GM23248 (cell line): ENCODE measurements at regions not wholly inside any gene's neighbourhood (a gene's known extent, or its start where the extent isn't known, plus 50 kb on each side); places are given as distances from the start of the nearest gene placed in this dataset.

Experiments used
- DNase-seq: peaks from one replicate; pipeline ENCODE4 v3.0.0-alpha.2; 2015
- H2AFZ ChIP-seq: fragments of 200-600 bp; sonication (generic); 2 replicates; pipeline ENCODE4 v1.6.1; 2016; ENCODE audit warnings: antibody characterized with exemption
- H3F3A ChIP-seq: fragments of 200-600 bp; sonication (generic); 2 replicates; pipeline ENCODE4 v1.6.1; 2016; ENCODE audit warnings: mild to moderate bottlenecking, antibody characterized with exemption, mixed run types; ENCODE audit not compliant: insufficient read depth
- H3K27ac ChIP-seq: fragments of 200-600 bp; sonication (generic); 2 replicates; pipeline ENCODE4 v1.5.1; 2016; ENCODE audit warnings: mild to moderate bottlenecking
- H3K27me3 ChIP-seq: fragments of 200-600 bp; sonication (generic); replicated peaks from 2 replicates; pipeline ENCODE4 v1.6.1; 2016; ENCODE audit warnings: mild to moderate bottlenecking; ENCODE audit not compliant: insufficient read depth
- H3K36me3 ChIP-seq: fragments of 200-600 bp; sonication (generic); 2 replicates; pipeline ENCODE4 v1.6.1; 2016; ENCODE audit warnings: low read depth, mild to moderate bottlenecking
- H3K4me1 ChIP-seq: fragments of 200-600 bp; sonication (generic); 2 replicates; pipeline ENCODE4 v1.6.1; 2016; ENCODE audit warnings: mild to moderate bottlenecking; ENCODE audit not compliant: insufficient read depth
- H3K4me2 ChIP-seq: fragments of 200-600 bp; sonication (generic); one replicate; pipeline ENCODE4 v1.6.1; 2016; ENCODE audit warnings: mild to moderate bottlenecking; ENCODE audit not compliant: unreplicated experiment
- H3K4me3 ChIP-seq: fragments of 200-600 bp; sonication (generic); 2 replicates; pipeline ENCODE4 v1.5.1; 2016; ENCODE audit warnings: mild to moderate bottlenecking
- H3K79me2 ChIP-seq: fragments of 200-600 bp; sonication (generic); 2 replicates; pipeline ENCODE4 v1.6.1; 2016; ENCODE audit warnings: mild to moderate bottlenecking; ENCODE audit not compliant: insufficient read depth
- H3K9ac ChIP-seq: fragments of 200-600 bp; sonication (generic); 2 replicates; pipeline ENCODE4 v1.6.1; 2016; ENCODE audit warnings: mild to moderate bottlenecking
- H3K9me2 ChIP-seq: fragments of 200-600 bp; sonication (generic); 2 replicates; pipeline ENCODE4 v1.6.1; 2016; ENCODE audit warnings: mixed run types, mild to moderate bottlenecking, moderate library complexity; ENCODE audit not compliant: insufficient read depth
- H3K9me3 ChIP-seq: fragments of 200-600 bp; sonication (generic); one replicate; pipeline ENCODE4 v1.6.1; 2017; ENCODE audit warnings: low read depth
- H4K20me1 ChIP-seq: fragments of 200-600 bp; sonication (generic); 2 replicates; pipeline ENCODE4 v1.6.0; 2016; ENCODE audit not compliant: insufficient read depth
- EZH2 ChIP-seq: fragments of 200-600 bp; sonication (generic); IDR thresholded peaks from 2 replicates; pipeline ENCODE4 v1.6.1; 2018; ENCODE audit warnings: antibody characterized with exemption, mild to moderate bottlenecking; ENCODE audit not compliant: insufficient read depth, poor library complexity, severe bottlenecking
- EZH2phosphoT487 ChIP-seq: fragments of 200-600 bp; sonication (generic); IDR thresholded peaks from 2 replicates; pipeline ENCODE4 v1.6.1; 2018; ENCODE audit warnings: antibody characterized with exemption, moderate library complexity, mild to moderate bottlenecking, low read depth; ENCODE audit not compliant: insufficient read depth
- WGBS, 2 experiments: methylation state at CpG; one replicate each; pipeline ENCODE4 v1.1.6; 2015 to 2017; ENCODE audit warnings: low lambda C conversion rate in 2 of 2, low coverage in 1 of 2; ENCODE audit errors: missing lambda C conversion rate in 2 of 2; 5-methylcytosine and 5-hydroxymethylcytosine counted together
- in situ Hi-C: fragments of 300-500 bp; cut with MboI; formaldehyde crosslinking; loops from 2 replicates; pipeline ENCODE4 v1.15.0; 2020

DNA sequence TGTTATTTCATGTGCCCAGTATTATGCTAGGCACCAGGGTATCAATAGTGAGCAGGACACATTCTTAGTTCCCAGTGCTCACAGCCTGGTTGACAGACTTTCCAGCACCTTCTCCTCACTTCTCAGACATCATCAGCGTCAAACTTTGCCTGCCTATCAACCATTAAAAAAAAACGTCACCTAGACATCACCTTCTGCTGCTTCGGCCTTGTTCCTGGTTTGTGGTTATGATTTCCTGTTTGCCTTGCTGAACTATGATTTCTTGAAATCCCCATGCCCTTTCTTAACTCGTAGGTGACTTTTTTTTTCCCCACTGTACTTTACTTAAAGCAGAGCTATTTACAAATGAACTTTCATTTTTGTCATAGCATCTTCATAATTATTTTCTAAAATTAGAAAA lies 60.4 kb upstream of the NABP1 start:
- Histone ChIP-seq H3K4me2 (no peak overlapping the region), H3K27me3 (no peaks in the 10 kb centered on the region), H3K4me1 (peaks cover 30% of the 10 kb centered on the region), H3K36me3 (no peaks in the 10 kb centered on the region), H3K79me2 (no peaks in the 10 kb centered on the region), H4K20me1 (no peaks in the 10 kb centered on the region), H3K9me3 (no peaks in the 10 kb centered on the region), H3F3A (peaks cover 26% of the 10 kb centered on the region), H2AFZ (no peak overlapping the region), H3K9me2 (no peaks in the 10 kb centered on the region), H3K4me3 (no peak overlapping the region), H3K9ac (no peak overlapping the region), H3K27ac (no peak overlapping the region)
- TF ChIP-seq EZH2 (no peak), EZH2phosphoT487 (no peak)
- no peak for DNase-seq
- WGBS, 2 experiments, result 95% methylated on average over 4 of the region's 4 CpGs
- in situ Hi-C loops, result no loop called here

DNA sequence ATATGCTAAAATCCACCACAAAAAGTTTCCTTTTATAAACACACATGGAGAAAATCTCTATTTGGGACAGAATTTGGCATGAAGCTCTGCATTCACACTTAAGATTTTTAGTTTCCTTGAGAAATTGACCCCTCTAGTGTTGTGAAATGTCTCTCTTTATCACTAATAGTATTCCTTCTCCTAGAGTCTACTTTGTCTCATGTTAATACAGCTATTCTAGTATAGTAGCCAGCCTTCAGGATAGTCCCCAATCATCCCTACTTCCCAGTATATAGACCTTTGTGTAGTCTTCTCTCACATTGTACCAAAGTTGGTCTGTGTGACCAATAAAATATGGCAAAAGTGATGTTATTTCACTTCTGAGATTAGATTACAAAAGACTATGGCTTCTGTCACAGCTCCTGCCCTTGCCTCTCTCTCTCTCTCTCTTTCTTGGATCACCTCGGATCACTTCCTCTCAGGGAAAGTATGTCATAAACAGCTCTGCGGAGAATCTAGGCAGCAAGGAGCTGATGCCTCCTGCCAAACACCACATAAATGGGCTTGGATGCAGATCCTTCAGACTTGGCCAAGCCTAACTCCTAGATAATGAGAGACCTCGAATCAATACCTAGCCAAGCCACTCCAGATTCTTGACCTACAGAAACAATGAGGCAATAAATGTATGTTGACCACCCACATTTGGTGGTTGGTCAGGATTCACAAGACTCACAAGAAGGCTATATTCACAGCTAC lies 59.7 kb upstream of the NABP1 start:
- H4K20me1 ChIP-seq, result no peaks in the 10 kb centered on the region
- no peak overlapping the region for H3K4me2 ChIP-seq
- H3K9me3 ChIP-seq, result no peaks in the 10 kb centered on the region
- H3K27me3 ChIP-seq, result no peaks in the 10 kb centered on the region
- no peaks in the 10 kb centered on the region for H3K36me3 ChIP-seq
- WGBS, 2 experiments, result 98 to 99% methylated on average over 3 of the region's 3 CpGs
- in situ Hi-C loops, result no loop called here
- no peak overlapping the region for H3K27ac ChIP-seq
- H3K4me1 ChIP-seq, result peaks cover 24% of the 10 kb centered on the region
- peaks cover 21% of the 10 kb centered on the region for H3F3A ChIP-seq
- H3K79me2 ChIP-seq, result no peaks in the 10 kb centered on the region
- 0 out of 2 replicates have a peak overlapping the region, but pooled peaks have one; percentile 33 for H2AFZ ChIP-seq
- no peak overlapping the region for H3K4me3 ChIP-seq
- no peak for DNase-seq
- TF ChIP-seq EZH2, result no peak
- no peak for TF ChIP-seq EZH2phosphoT487
- no peaks in the 10 kb centered on the region for H3K9me2 ChIP-seq
- H3K9ac ChIP-seq, result no peak overlapping the region

DNA sequence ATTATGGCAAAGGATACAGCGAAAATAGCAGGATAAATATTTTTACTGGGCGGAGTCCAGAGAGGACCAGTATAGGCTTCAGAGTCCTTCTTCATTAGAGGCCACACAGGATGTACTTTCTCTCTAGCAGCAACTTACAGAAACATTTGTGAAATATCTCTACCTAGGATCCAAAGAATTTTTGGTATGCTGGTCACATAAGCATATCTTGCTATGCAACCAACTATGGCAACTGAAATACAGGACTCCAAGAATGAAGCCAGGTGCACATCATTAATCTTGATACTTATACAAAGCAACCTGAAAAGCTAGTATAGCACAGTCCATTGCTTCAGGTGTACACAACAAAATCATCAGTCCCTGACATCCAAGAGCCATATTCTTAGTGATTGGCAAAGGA lies 59.1 kb upstream of the NABP1 start:
- Histone ChIP-seq H3K9me2 (no peaks in the 10 kb centered on the region), H3K79me2 (no peaks in the 10 kb centered on the region), H3K27ac (no peak overlapping the region), H2AFZ (no peak overlapping the region), H3K9me3 (no peaks in the 10 kb centered on the region), H3K27me3 (no peaks in the 10 kb centered on the region), H3K4me2 (no peak overlapping the region), H3K9ac (no peak overlapping the region), H3K4me3 (no peak overlapping the region), H3K4me1 (peaks cover 18% of the 10 kb centered on the region), H4K20me1 (no peaks in the 10 kb centered on the region), H3F3A (peaks cover 15% of the 10 kb centered on the region), H3K36me3 (no peaks in the 10 kb centered on the region)
- in situ Hi-C loops, result no loop called here
- DNase-seq, result no peak
- TF ChIP-seq EZH2 (no peak), EZH2phosphoT487 (no peak)
- WGBS, 2 experiments, result 97 to 100% methylated on average over 2 of the region's 2 CpGs

DNA sequence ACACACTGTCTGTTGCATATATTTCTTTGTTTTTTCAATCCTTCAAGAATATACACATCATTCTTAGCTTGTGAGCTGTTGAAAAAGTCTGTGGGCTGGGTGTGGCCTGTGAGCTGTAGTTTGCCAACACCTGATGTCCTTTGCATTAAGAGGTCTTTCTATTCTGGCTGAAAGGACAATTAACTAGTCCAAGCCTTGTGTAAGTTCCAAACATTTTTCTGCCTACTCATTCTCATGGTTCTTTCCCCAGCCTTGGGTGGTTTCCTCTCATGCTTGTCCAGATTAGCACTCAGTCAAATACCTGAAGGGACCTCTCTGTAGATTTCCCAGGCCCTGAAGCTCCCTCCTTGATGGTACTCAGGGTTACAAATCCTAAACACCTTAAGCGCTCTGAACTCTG lies 57.8 kb upstream of the NABP1 start:
- H3K79me2 ChIP-seq, result no peaks in the 10 kb centered on the region
- in situ Hi-C loops, result no loop called here
- H3K27me3 ChIP-seq, result no peaks in the 10 kb centered on the region
- TF ChIP-seq EZH2phosphoT487, result no peak
- no peak for TF ChIP-seq EZH2
- no peaks in the 10 kb centered on the region for H3K36me3 ChIP-seq
- H3K4me1 ChIP-seq, result peaks cover 14% of the 10 kb centered on the region
- WGBS, 2 experiments, result 88 to 100% methylated on average over 1 of the region's 1 CpG
- no peaks in the 10 kb centered on the region for H3K9me2 ChIP-seq
- peak; percentile 59 for DNase-seq
- H2AFZ ChIP-seq, result peak overlapping the region; percentile 60
- H3K4me2 ChIP-seq, result peak overlapping the region; percentile 23
- peak overlapping the region; percentile 66 for H3K27ac ChIP-seq
- no peaks in the 10 kb centered on the region for H3K9me3 ChIP-seq
- H4K20me1 ChIP-seq, result no peaks in the 10 kb centered on the region
- peaks cover 11% of the 10 kb centered on the region for H3F3A ChIP-seq
- no peak overlapping the region for H3K4me3 ChIP-seq
- H3K9ac ChIP-seq, result 0 out of 2 replicates have a peak overlapping the region, but pooled peaks have one; percentile 32
